WTC11 (cell line): ENCODE measurements at regions not wholly inside any gene's neighbourhood (a gene's known extent, or its start where the extent isn't known, plus 50 kb on each side); places are given as distances from the start of the nearest gene placed in this dataset.

ENCODE experiments used
- ATAC-seq: fragments of 200-7000 bp; cut with Tn5 transposase; 2 replicates; pipeline ENCODE4 v1.10.0; 2021; ENCODE audit warnings: mild to moderate bottlenecking, moderate library complexity
- CTCF ChIA-PET: fragments of 300-600 bp; sonication (Branson Sonifier 250); formaldehyde crosslinking; loops from one replicate; lab custom pipeline; 2021; ENCODE audit warnings: antibody characterized with exemption; lab: Charles Lee
- POLR2A ChIA-PET: fragments of 350-600 bp; sonication (Branson Sonifier 250); formaldehyde crosslinking; loops from one replicate; lab custom pipeline; 2021; ENCODE audit warnings: antibody characterized with exemption; lab: Charles Lee
- DNase-seq: peaks from one replicate; pipeline ENCODE4 v3.0.0; 2021; ENCODE audit warnings: low spot score
- H3K27ac Mint-ChIP-seq: 2 replicates; pipeline ENCODE4 v1.8.0; 2021; ENCODE audit warnings: mixed read lengths
- H3K27me3 Mint-ChIP-seq: 2 replicates; pipeline ENCODE4 v1.8.0; 2021; ENCODE audit warnings: low read depth, mild to moderate bottlenecking, moderate library complexity, mixed read lengths
- H3K36me3 Mint-ChIP-seq: 2 replicates; pipeline ENCODE4 v1.8.0; 2021; ENCODE audit warnings: mixed read lengths
- H3K4me1 Mint-ChIP-seq: 2 replicates; pipeline ENCODE4 v1.8.0; 2022; ENCODE audit warnings: mixed read lengths
- H3K4me3 Mint-ChIP-seq: 2 replicates; pipeline ENCODE4 v1.8.0; 2021; ENCODE audit warnings: mild to moderate bottlenecking, moderate library complexity, mixed read lengths
- H3K9me3 Mint-ChIP-seq: 2 replicates; pipeline ENCODE4 v1.8.0; 2021; ENCODE audit warnings: mixed read lengths
- CBFB ChIP-seq: sonication (generic); formaldehyde crosslinking; IDR thresholded peaks from 2 replicates; pipeline ENCODE4 v1.8.1; 2022; ENCODE audit warnings: mild to moderate bottlenecking, low read depth, missing genetic modification reagents
- CDX4 ChIP-seq: fragments of 250-450 bp; sonication (Bioruptor Pico); IDR thresholded peaks from 2 replicates; pipeline ENCODE4 v1.9.0; 2021; ENCODE audit warnings: moderate library complexity, mild to moderate bottlenecking, inconsistent platforms, borderline replicate concordance
- CTCF ChIP-seq: fragments of 200-600 bp; IDR thresholded peaks from 2 replicates; pipeline ENCODE4 v1.8.0; 2022; ENCODE audit warnings: antibody characterized with exemption
- E2F1 ChIP-seq: sonication (generic); formaldehyde crosslinking; IDR thresholded peaks from 2 replicates; pipeline ENCODE4 v1.8.0; 2022; ENCODE audit warnings: mild to moderate bottlenecking, missing genetic modification reagents
- ELF4 ChIP-seq: sonication (generic); formaldehyde crosslinking; IDR thresholded peaks from 2 replicates; pipeline ENCODE4 v1.8.1; 2022; ENCODE audit warnings: low read depth, mild to moderate bottlenecking, moderate library complexity, missing genetic modification reagents
- ETV6 ChIP-seq: sonication (generic); formaldehyde crosslinking; IDR thresholded peaks from 2 replicates; pipeline ENCODE4 v1.8.1; 2022; ENCODE audit warnings: mild to moderate bottlenecking, missing genetic modification reagents
- FOXK1 ChIP-seq: sonication (generic); formaldehyde crosslinking; IDR thresholded peaks from 2 replicates; pipeline ENCODE4 v1.8.0; 2022; ENCODE audit warnings: mild to moderate bottlenecking, moderate library complexity, missing genetic modification reagents
- GRHL2 ChIP-seq: fragments of 250-450 bp; sonication (Bioruptor Pico); IDR thresholded peaks from 2 replicates; pipeline ENCODE4 v1.8.0; 2022; ENCODE audit warnings: mild to moderate bottlenecking, moderate library complexity; ENCODE audit not compliant: insufficient replicate concordance, severe bottlenecking
- IRF2 ChIP-seq: sonication (generic); formaldehyde crosslinking; IDR thresholded peaks from 2 replicates; pipeline ENCODE4 v1.8.0; 2022; ENCODE audit warnings: low read depth, missing genetic modification reagents, borderline replicate concordance
- KAT7 ChIP-seq: sonication (generic); formaldehyde crosslinking; IDR thresholded peaks from 2 replicates; pipeline ENCODE4 v1.8.1; 2023; ENCODE audit warnings: missing genetic modification reagents, mild to moderate bottlenecking, borderline replicate concordance
- MYBL2 ChIP-seq: sonication (generic); formaldehyde crosslinking; IDR thresholded peaks from 2 replicates; pipeline ENCODE4 v1.8.1; 2023; ENCODE audit warnings: mild to moderate bottlenecking, moderate library complexity, missing genetic modification reagents
- RORB ChIP-seq: fragments of 250-450 bp; sonication (Bioruptor Pico); IDR thresholded peaks from 2 replicates; pipeline ENCODE4 v1.9.0; 2021; ENCODE audit warnings: mild to moderate bottlenecking
- TCF7 ChIP-seq: sonication (generic); formaldehyde crosslinking; IDR thresholded peaks from 2 replicates; pipeline ENCODE4 v1.8.0; 2022; ENCODE audit warnings: mild to moderate bottlenecking, low read depth, missing genetic modification reagents, moderate library complexity
- TEAD4 ChIP-seq: sonication (generic); formaldehyde crosslinking; IDR thresholded peaks from 2 replicates; pipeline ENCODE4 v1.8.0; 2022; ENCODE audit warnings: mild to moderate bottlenecking, missing genetic modification reagents
- ZNF232 ChIP-seq: sonication (generic); formaldehyde crosslinking; IDR thresholded peaks from 2 replicates; pipeline ENCODE4 v1.8.0; 2022; ENCODE audit warnings: mild to moderate bottlenecking, missing genetic modification reagents
- ZNF416 ChIP-seq: fragments of 250-450 bp; sonication (Bioruptor Pico); IDR thresholded peaks from 2 replicates; pipeline ENCODE4 v1.9.0; 2021; ENCODE audit warnings: mild to moderate bottlenecking, inconsistent platforms
- ZNF425 ChIP-seq: fragments of 250-450 bp; sonication (Bioruptor Pico); conservative IDR thresholded peaks from 2 replicates; pipeline ENCODE4 v1.9.0; 2021; ENCODE audit warnings: mild to moderate bottlenecking
- TF ChIP-seq, protein P1 (sequence below): sonication (generic); formaldehyde crosslinking; IDR thresholded peaks from 2 replicates; pipeline ENCODE4 v1.8.0; 2022; ENCODE audit warnings: mild to moderate bottlenecking, missing genetic modification reagents
- TF ChIP-seq, protein P2 (sequence below): sonication (generic); formaldehyde crosslinking; IDR thresholded peaks from 2 replicates; pipeline ENCODE4 v1.8.1; 2022; ENCODE audit warnings: missing genetic modification reagents, borderline replicate concordance
- TF ChIP-seq, protein P3 (sequence below): sonication (generic); formaldehyde crosslinking; IDR thresholded peaks from 2 replicates; pipeline ENCODE4 v1.8.1; 2023; ENCODE audit warnings: mild to moderate bottlenecking, moderate library complexity, missing genetic modification reagents

DNA sequence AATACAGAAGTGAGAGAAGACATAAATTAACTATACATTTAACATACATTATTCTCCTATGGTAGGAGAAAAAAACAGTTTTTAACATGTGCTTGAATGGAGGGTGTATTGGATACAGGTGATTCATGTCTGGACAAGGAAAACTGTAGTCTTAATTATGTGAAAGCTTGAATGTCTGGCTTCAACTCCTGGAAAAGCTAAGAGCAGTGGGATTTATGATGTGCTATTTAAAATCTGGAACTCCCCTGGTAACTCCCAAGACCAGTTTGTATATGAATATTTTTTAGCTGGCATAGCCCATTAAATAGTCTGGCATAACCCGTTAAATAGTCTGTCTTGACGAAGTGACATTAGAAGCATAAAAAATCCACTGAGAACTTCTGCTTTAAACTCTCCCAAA, 410.0 kb upstream of the PTCHD4 start:
- H3K36me3 Mint-ChIP-seq = no peaks in the 10 kb centered on the region
- no peak overlapping the region for H3K4me3 Mint-ChIP-seq
- TF ChIP-seq FOXK1 (CRISPR knock-in tag) (no peak), ZNF416 (CRISPR knock-in tag) (no peak), TCF7 (CRISPR knock-in tag) (no peak), CBFB (CRISPR knock-in tag) (no peak), ETV6 (no peak), GRHL2 (no peak), ELF4 (CRISPR knock-in tag) (no peak)
- TF ChIP-seq, protein P1, sequence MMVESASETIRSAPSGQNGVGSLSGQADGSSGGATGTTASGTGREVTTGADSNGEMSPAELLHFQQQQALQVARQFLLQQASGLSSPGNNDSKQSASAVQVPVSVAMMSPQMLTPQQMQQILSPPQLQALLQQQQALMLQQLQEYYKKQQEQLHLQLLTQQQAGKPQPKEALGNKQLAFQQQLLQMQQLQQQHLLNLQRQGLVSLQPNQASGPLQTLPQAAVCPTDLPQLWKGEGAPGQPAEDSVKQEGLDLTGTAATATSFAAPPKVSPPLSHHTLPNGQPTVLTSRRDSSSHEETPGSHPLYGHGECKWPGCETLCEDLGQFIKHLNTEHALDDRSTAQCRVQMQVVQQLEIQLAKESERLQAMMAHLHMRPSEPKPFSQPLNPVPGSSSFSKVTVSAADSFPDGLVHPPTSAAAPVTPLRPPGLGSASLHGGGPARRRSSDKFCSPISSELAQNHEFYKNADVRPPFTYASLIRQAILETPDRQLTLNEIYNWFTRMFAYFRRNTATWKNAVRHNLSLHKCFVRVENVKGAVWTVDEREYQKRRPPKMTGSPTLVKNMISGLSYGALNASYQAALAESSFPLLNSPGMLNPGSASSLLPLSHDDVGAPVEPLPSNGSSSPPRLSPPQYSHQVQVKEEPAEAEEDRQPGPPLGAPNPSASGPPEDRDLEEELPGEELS = no peak
- TF ChIP-seq, protein P2, sequence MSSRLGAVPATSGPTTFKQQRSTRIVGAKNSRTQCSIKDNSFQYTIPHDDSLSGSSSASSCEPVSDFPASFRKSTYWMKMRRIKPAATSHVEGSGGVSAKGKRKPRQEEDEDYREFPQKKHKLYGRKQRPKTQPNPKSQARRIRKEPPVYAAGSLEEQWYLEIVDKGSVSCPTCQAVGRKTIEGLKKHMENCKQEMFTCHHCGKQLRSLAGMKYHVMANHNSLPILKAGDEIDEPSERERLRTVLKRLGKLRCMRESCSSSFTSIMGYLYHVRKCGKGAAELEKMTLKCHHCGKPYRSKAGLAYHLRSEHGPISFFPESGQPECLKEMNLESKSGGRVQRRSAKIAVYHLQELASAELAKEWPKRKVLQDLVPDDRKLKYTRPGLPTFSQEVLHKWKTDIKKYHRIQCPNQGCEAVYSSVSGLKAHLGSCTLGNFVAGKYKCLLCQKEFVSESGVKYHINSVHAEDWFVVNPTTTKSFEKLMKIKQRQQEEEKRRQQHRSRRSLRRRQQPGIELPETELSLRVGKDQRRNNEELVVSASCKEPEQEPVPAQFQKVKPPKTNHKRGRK (CRISPR knock-in tag) = no peak
- TF ChIP-seq, protein P3, sequence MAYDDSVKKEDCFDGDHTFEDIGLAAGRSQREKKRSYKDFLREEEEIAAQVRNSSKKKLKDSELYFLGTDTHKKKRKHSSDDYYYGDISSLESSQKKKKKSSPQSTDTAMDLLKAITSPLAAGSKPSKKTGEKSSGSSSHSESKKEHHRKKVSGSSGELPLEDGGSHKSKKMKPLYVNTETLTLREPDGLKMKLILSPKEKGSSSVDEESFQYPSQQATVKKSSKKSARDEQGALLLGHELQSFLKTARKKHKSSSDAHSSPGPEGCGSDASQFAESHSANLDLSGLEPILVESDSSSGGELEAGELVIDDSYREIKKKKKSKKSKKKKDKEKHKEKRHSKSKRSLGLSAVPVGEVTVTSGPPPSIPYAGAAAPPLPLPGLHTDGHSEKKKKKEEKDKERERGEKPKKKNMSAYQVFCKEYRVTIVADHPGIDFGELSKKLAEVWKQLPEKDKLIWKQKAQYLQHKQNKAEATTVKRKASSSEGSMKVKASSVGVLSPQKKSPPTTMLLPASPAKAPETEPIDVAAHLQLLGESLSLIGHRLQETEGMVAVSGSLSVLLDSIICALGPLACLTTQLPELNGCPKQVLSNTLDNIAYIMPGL (CRISPR knock-in tag) = no peak
- TF ChIP-seq, all 79 proteins: peak for 0
- Mint-ChIP-seq H3K4me1 (no peaks in the 10 kb centered on the region), H3K9me3 (no peaks in the 10 kb centered on the region), H3K27ac (no peak overlapping the region), H3K27me3 (no peaks in the 10 kb centered on the region)
- DNase-seq = no peak
- no peak for ATAC-seq
- CTCF ChIA-PET = no interaction called here
- POLR2A ChIA-PET = no interaction called here

DNA sequence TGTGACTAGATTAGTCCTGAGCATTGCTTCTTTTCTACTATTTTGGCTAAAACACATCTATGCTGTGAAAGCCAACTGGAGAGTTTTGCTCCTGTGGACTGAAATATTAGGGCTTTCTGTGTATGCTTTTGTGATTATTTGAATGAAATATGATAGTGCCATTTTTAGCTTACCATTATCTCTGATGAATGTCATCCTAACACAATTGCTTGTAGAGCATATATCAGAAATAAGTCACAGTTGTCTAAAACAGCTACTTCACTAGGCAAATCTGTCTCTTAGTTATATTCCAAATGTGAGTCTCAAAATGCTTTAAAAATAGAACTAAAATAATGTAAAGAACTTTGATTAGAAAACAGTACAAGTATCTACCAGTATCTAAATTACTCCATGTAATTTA, 401.4 kb upstream of the PTCHD4 start:
- peaks cover 8% of the 10 kb centered on the region for H3K4me1 Mint-ChIP-seq
- CTCF ChIA-PET = no interaction called here

More for the DNA sequence above, 401.4 kb upstream of the PTCHD4 start:
- no peaks in the 10 kb centered on the region for H3K27me3 Mint-ChIP-seq
- POLR2A ChIA-PET = no interaction called here
- no peak for DNase-seq
- no peak overlapping the region for H3K27ac Mint-ChIP-seq
- TF ChIP-seq TEAD4 (CRISPR knock-in tag) (no peak), ZNF232 (CRISPR knock-in tag) (no peak), CTCF (no peak), ZNF425 (no peak), CDX4 (no peak), MYBL2 (CRISPR knock-in tag) (no peak), E2F1 (no peak), ZNF416 (CRISPR knock-in tag) (no peak), IRF2 (CRISPR knock-in tag) (no peak), FOXK1 (CRISPR knock-in tag) (no peak), RORB (CRISPR knock-in tag) (no peak), KAT7 (CRISPR knock-in tag) (no peak)
- TF ChIP-seq, all 79 proteins: peak for 0
- H3K36me3 Mint-ChIP-seq = no peaks in the 10 kb centered on the region
- H3K4me3 Mint-ChIP-seq = no peak overlapping the region
- no peaks in the 10 kb centered on the region for H3K9me3 Mint-ChIP-seq
- no peak for ATAC-seq
